Kidney epithelial cell (primary cell): ENCODE measurements at regions not wholly inside any gene's neighbourhood (a gene's known extent, or its start where the extent isn't known, plus 50 kb on each side); places are given as distances from the start of the nearest gene placed in this dataset.
"Not testable (repeated sequence)": the region's sequence is repeated elsewhere in the genome, so short reads cannot be mapped to it uniquely, and the experiment has no call there.

Experiments
- DNase-seq: peaks from one replicate; pipeline ENCODE4 v3.0.0-alpha.2; 2010; ENCODE audit warnings: low read depth
- H3K27me3 ChIP-seq: 2 replicates; pipeline ENCODE4 v1.6.0; 2011; ENCODE audit warnings: low read length; ENCODE audit not compliant: control insufficient read depth, insufficient read depth
- H3K36me3 ChIP-seq: 2 replicates; pipeline ENCODE4 v1.5.1; 2011; ENCODE audit warnings: low read length; ENCODE audit not compliant: control insufficient read depth, insufficient read depth
- H3K4me3 ChIP-seq: 2 replicates; pipeline ENCODE4 v1.5.1; 2011; ENCODE audit warnings: low read depth, mild to moderate bottlenecking, control low read depth, low read length
- CTCF ChIP-seq: IDR thresholded peaks from 2 replicates; pipeline ENCODE4 v1.5.1; 2011; ENCODE audit warnings: mild to moderate bottlenecking, moderate library complexity, low read length, control low read depth, inconsistent platforms; ENCODE audit not compliant: insufficient read depth, poor library complexity, severe bottlenecking

- Histone ChIP-seq H3K36me3 (no peaks in the 10 kb centered on the region), H3K27me3 (no peaks in the 10 kb centered on the region), H3K4me3 (no peak overlapping the region)
- no peak for TF ChIP-seq CTCF
- DNase-seq, result no peak
Observed at GRCh38 chr6:68200929-68201328, 434.2 kb upstream of the ADGRB3 start.

- no peak for TF ChIP-seq CTCF
- no peaks in the 10 kb centered on the region for H3K36me3 ChIP-seq
- no peak overlapping the region for H3K4me3 ChIP-seq
- no peaks in the 10 kb centered on the region for H3K27me3 ChIP-seq
- no peak for DNase-seq
Observed at GRCh38 chr6:68197356-68197755, 437.7 kb upstream of the ADGRB3 start.

GRCh38 chr6:68196645-68197044 lies 438.4 kb upstream of the ADGRB3 start:
- Histone ChIP-seq H3K27me3 (no peaks in the 10 kb centered on the region), H3K4me3 (no peak overlapping the region), H3K36me3 (no peaks in the 10 kb centered on the region)
- TF ChIP-seq CTCF, result peak; percentile 8
- DNase-seq, result no peak

GRCh38 chr6:68195753-68196152 lies 439.3 kb upstream of the ADGRB3 start:
- not testable (repeated sequence) for H3K36me3 ChIP-seq, H3K4me3 ChIP-seq, H3K27me3 ChIP-seq, DNase-seq

- DNase-seq, result no peak
- TF ChIP-seq CTCF, result no peak
- Histone ChIP-seq H3K36me3 (no peaks in the 10 kb centered on the region), H3K27me3 (no peaks in the 10 kb centered on the region), H3K4me3 (no peak overlapping the region)
Observed at GRCh38 chr6:68194846-68195478, 440.1 kb upstream of the ADGRB3 start.

GRCh38 chr6:68192988-68193387 lies 442.1 kb upstream of the ADGRB3 start:
- DNase-seq, result no peak
- no peak for TF ChIP-seq CTCF
- Histone ChIP-seq H3K4me3 (no peak overlapping the region), H3K27me3 (no peaks in the 10 kb centered on the region), H3K36me3 (no peaks in the 10 kb centered on the region)
